HG02981 (cell line): ENCODE measurements at regions not wholly inside any gene's neighbourhood (a gene's known extent, or its start where the extent isn't known, plus 50 kb on each side); places are given as distances from the start of the nearest gene placed in this dataset.

Experiments used
- ATAC-seq: cut with Tn5 transposase; IDR thresholded peaks from one replicate; pipeline ENCODE4 v1.9.1; 2021; ENCODE audit warnings: mild to moderate bottlenecking, moderate library complexity; ENCODE audit not compliant: unreplicated experiment

- ATAC-seq = no peak
These were observed 190.0 kb upstream of the SAMSN1 start for GRCh38 chr21:14736162-14736561.

- no peak for ATAC-seq
These were observed 188.7 kb upstream of the SAMSN1 start for GRCh38 chr21:14734833-14735232.

GRCh38 chr21:14734191-14734590 lies 188.1 kb upstream of the SAMSN1 start:
- no peak for ATAC-seq

- ATAC-seq = no peak
These were observed 179.1 kb upstream of the SAMSN1 start for GRCh38 chr21:14725219-14725618.

- ATAC-seq = no peak
These were observed 176.8 kb upstream of the SAMSN1 start for GRCh38 chr21:14722841-14723483.

- ATAC-seq = no peak
These were observed 174.1 kb upstream of the SAMSN1 start for GRCh38 chr21:14720237-14720636.

GRCh38 chr21:14718951-14719350 lies 172.8 kb upstream of the SAMSN1 start:
- ATAC-seq = no peak

- ATAC-seq = no peak
These were observed 170.8 kb upstream of the SAMSN1 start for GRCh38 chr21:14716761-14717396.

GRCh38 chr21:14713109-14713508 lies 167.0 kb upstream of the SAMSN1 start:
- ATAC-seq = no peak

GRCh38 chr21:14712121-14712715 lies 166.1 kb upstream of the SAMSN1 start:
- ATAC-seq = no peak

GRCh38 chr21:14711287-14711686 lies 165.2 kb upstream of the SAMSN1 start:
- no peak for ATAC-seq

GRCh38 chr21:14707511-14708020 lies 161.5 kb upstream of the SAMSN1 start:
- ATAC-seq = no peak

- ATAC-seq = no peak
These were observed 160.8 kb upstream of the SAMSN1 start for GRCh38 chr21:14706712-14707510.

- ATAC-seq = no peak
These were observed 153.6 kb upstream of the SAMSN1 start for GRCh38 chr21:14699433-14700407.

- no peak for ATAC-seq
These were observed 151.7 kb upstream of the SAMSN1 start for GRCh38 chr21:14697769-14698168.

- no peak for ATAC-seq
These were observed 148.7 kb upstream of the SAMSN1 start for GRCh38 chr21:14694817-14695216.

- no peak for ATAC-seq
These were observed 147.9 kb upstream of the SAMSN1 start for GRCh38 chr21:14693997-14694396.

- ATAC-seq = no peak
These were observed 145.8 kb upstream of the SAMSN1 start for GRCh38 chr21:14691914-14692313.

- ATAC-seq = no peak
These were observed 144.8 kb upstream of the SAMSN1 start for GRCh38 chr21:14690886-14691285.

- ATAC-seq = no peak
These were observed 142.8 kb upstream of the SAMSN1 start for GRCh38 chr21:14688936-14689335.
